ENCODE measurements at regions not wholly inside any gene's neighbourhood (a gene's known extent, or its start where the extent isn't known, plus 50 kb on each side); places are given as distances from the start of the nearest gene placed in this dataset.

GRCh38 chr1:232244426-232244825 is 385.5 kb downstream of the SIPA1L2 start:
- Histone ChIP-seq H3K4me1 (no peaks in the 10 kb centered on the region), H3K36me3 (no peaks in the 10 kb centered on the region), H3K27ac (no peak overlapping the region), H3K4me3 (no peak overlapping the region), H3K9me3 (replicated peaks) (no peaks in the 10 kb centered on the region; the same call in 1 of the 2 replicates), H3K27me3 (peaks cover 3% of the 10 kb centered on the region; the same call in 1 of the 2 replicates)
- no peak for DNase-seq

- no peaks in the 10 kb centered on the region for H3K4me1 ChIP-seq
- no peak overlapping the region for H3K27ac ChIP-seq
- H3K9me3 ChIP-seq (replicated peaks), result no peaks in the 10 kb centered on the region; the same call in 1 of the 2 replicates
- no peaks in the 10 kb centered on the region for H3K36me3 ChIP-seq
- H3K4me3 ChIP-seq, result no peak overlapping the region
- DNase-seq, result no peak
- peaks cover 3% of the 10 kb centered on the region; the same call in 1 of the 2 replicates for H3K27me3 ChIP-seq
Measured at GRCh38 chr1:232239998-232240397, 389.9 kb downstream of the SIPA1L2 start.

DNA sequence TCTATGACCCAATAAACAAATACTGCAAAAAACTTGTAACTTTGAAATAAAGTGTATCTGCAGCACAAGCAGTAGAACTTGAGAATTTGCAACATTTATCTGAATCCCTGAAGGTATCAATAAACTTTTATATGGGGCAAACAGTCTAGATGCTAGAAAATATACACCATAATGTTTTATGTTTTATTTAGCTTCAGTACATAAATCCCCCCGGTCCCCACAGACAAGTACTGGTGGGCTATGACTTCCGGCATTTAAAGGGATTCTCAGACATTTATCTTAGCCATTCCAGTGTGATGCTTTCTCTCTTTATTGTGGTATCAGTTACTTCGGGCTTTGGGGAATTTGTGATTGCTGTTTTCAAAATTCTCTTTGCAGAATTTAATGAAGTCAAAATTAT is 390.4 kb downstream of the SIPA1L2 start:
- H3K9me3 ChIP-seq (replicated peaks), result no peaks in the 10 kb centered on the region; the same call in 1 of the 2 replicates
- no peaks in the 10 kb centered on the region for H3K4me1 ChIP-seq
- no peaks in the 10 kb centered on the region for H3K36me3 ChIP-seq
- peaks cover 3% of the 10 kb centered on the region; the same call in 1 of the 2 replicates for H3K27me3 ChIP-seq
- H3K27ac ChIP-seq, result no peak overlapping the region
- no peak overlapping the region for H3K4me3 ChIP-seq
- no peak for DNase-seq

DNA sequence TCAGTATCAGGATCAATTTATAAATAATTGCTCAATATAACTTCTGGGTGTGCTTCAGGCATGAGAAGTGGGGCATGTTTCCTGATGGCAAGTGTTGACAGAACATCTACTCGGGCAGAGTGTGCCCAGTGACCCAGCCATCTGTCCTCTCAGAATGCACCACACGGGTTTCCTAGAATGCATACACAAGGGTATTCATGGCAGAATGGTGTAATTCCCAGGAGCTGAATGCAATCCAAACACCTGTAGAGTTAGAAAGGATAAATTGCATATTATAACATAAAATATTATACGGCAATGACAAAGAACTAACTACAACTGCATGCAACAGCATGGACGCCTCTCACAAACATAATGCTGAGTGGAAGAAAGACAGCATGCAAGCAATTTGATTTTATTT is 391.9 kb downstream of the SIPA1L2 start:
- Histone ChIP-seq H3K4me3 (no peak overlapping the region), H3K4me1 (no peaks in the 10 kb centered on the region), H3K9me3 (replicated peaks) (no peaks in the 10 kb centered on the region; the same call in 1 of the 2 replicates), H3K27ac (no peak overlapping the region), H3K36me3 (no peaks in the 10 kb centered on the region), H3K27me3 (peaks cover 3% of the 10 kb centered on the region; the same call in 1 of the 2 replicates)
- no peak for DNase-seq

- Histone ChIP-seq H3K9me3 (replicated peaks) (no peaks in the 10 kb centered on the region), H3K27me3 (no peaks in the 10 kb centered on the region; the same call in 1 of the 2 replicates), H3K4me3 (no peak overlapping the region), H3K27ac (no peak overlapping the region), H3K36me3 (no peaks in the 10 kb centered on the region), H3K4me1 (peaks cover 6% of the 10 kb centered on the region)
- peak in 1 of 2 experiments; percentile 9 for DNase-seq
Measured at GRCh38 chr1:232227306-232227705, 402.6 kb downstream of the SIPA1L2 start.

GRCh38 chr1:232226197-232226712 is 403.7 kb downstream of the SIPA1L2 start:
- peak; percentile 41 to 72 for DNase-seq
- Histone ChIP-seq H3K4me1 (peaks cover 6% of the 10 kb centered on the region), H3K4me3 (no peak overlapping the region), H3K36me3 (no peaks in the 10 kb centered on the region), H3K27ac (no peak overlapping the region), H3K9me3 (replicated peaks) (no peaks in the 10 kb centered on the region), H3K27me3 (no peaks in the 10 kb centered on the region; the same call in 1 of the 2 replicates)

DNA sequence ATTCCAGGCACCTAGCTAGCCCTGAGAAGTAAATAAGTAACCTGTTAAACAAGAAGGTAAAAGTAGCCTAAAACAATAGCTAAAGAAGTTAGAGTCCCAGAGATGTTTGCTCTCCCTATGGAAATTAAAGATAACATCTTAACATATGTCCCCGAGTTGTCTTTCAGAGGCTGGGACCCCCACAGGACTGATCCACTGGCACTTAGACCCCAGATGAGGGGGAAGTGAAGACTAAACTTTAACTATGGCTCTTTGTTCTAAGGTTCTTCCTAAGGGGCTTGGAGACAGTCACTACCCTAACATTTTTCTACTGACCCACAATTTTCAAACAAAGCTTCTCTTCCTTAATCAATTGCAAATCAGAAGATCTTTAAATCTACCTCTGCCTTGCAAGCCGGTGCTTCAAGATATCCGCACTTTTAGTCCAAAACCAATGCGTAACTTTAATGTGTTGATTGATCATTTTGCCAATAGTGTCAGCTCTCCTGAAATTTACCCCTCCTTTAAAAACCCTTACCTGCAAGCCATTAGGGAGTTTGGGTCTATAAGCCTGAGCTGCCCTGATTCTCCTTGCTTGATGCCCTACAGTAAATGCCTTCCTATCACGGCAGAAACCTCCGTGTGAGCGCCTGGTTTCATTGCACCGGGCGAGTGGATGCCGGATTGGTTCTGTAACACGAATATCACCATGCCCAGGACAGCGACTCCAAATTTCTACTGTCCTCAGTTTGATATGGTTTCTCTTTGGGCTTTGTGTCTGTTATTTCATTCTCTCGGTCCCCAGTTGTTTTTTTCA is 404.4 kb downstream of the SIPA1L2 start:
- Histone ChIP-seq H3K27ac (no peak overlapping the region), H3K4me1 (peaks cover 6% of the 10 kb centered on the region), H3K36me3 (no peaks in the 10 kb centered on the region), H3K4me3 (no peak overlapping the region), H3K9me3 (replicated peaks) (no peaks in the 10 kb centered on the region), H3K27me3 (no peaks in the 10 kb centered on the region; the same call in 1 of the 2 replicates)
- no peak for DNase-seq

DNA sequence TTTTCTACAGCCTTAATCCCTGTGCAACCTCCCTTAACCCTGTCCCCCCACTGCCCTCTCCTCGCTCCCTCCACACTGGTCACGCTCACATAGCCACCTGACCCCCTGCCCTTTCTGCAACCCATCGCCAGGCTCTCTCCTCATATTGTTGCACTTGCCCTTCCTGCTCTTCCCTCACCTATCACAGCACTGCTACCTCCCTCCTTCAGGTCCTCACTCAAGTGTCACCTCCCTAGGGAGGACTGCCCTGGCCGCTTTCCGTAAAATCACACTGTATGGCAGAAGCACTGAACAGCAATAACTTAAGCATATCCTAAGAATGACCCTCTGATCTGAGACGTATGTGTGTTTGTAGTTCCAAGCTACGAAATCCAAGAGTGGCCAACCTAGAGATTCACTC is 406.0 kb downstream of the SIPA1L2 start:
- Histone ChIP-seq H3K4me1 (peaks cover 6% of the 10 kb centered on the region), H3K27ac (no peak overlapping the region), H3K9me3 (replicated peaks) (no peaks in the 10 kb centered on the region), H3K4me3 (no peak overlapping the region), H3K36me3 (no peaks in the 10 kb centered on the region), H3K27me3 (no peaks in the 10 kb centered on the region; the same call in 1 of the 2 replicates)
- no peak for DNase-seq

- no peak for DNase-seq
- Histone ChIP-seq H3K27me3 (no peaks in the 10 kb centered on the region; the same call in 1 of the 2 replicates), H3K4me3 (no peak overlapping the region), H3K9me3 (replicated peaks) (no peaks in the 10 kb centered on the region), H3K4me1 (peaks cover 6% of the 10 kb centered on the region), H3K36me3 (no peaks in the 10 kb centered on the region), H3K27ac (no peak overlapping the region)
Measured at GRCh38 chr1:232223183-232223708, 406.7 kb downstream of the SIPA1L2 start.

GRCh38 chr1:232222614-232223013 is 407.3 kb downstream of the SIPA1L2 start:
- Histone ChIP-seq H3K36me3 (no peaks in the 10 kb centered on the region), H3K27ac (no peak overlapping the region), H3K27me3 (no peaks in the 10 kb centered on the region), H3K9me3 (replicated peaks) (no peaks in the 10 kb centered on the region), H3K4me1 (peaks cover 6% of the 10 kb centered on the region), H3K4me3 (no peak overlapping the region)
- DNase-seq, result no peak

- Histone ChIP-seq H3K9me3 (replicated peaks) (no peaks in the 10 kb centered on the region), H3K4me3 (no peak overlapping the region), H3K4me1 (no peaks in the 10 kb centered on the region; the same call in 1 of the 2 replicates), H3K36me3 (no peaks in the 10 kb centered on the region), H3K27ac (no peak overlapping the region), H3K27me3 (no peaks in the 10 kb centered on the region)
- no peak for DNase-seq
Measured at GRCh38 chr1:232221802-232222499, 408.0 kb downstream of the SIPA1L2 start.

DNA sequence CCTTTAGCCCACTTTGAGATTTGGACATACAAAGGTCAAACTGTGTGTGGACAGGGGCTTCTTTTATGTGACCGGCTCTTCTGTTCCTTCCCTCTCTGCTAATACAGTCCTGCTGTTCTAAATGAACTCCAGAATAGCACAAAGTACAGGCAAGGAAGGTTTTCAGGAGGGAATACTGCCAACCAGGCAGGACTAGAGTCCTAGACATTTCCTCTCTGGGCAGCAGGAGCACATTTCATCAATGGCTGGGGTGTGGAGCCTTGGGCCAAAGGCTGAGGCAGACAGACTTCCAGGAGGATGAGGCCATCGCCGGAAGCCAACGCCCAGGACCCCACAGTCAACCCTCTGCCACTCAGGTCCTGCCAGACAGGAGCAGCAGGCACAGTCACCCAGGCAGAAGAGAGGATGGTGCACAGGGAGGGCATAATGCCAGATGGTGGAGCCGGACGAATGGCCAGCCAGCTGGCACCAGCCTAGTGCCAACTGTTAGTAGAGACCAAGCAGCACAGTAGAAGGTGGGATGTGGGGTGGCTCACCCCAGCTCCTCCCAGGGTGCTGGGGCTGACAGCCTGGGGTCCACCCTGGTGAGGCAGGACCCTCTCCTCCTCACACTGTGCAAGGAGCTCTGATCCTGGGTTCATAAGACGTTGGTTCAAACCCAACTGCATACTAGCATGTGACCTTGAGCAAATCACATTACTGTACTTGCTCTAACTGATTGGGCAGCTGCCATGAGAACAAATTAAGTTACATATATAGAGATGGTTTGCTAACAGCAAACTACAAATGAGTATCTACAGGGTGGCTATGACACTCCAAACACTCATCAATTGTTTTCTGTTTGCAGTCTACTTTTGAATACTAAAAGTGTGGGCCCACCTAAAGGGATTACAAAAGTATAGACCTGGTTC is 410.7 kb downstream of the SIPA1L2 start:
- Histone ChIP-seq H3K4me3 (no peak overlapping the region), H3K4me1 (no peaks in the 10 kb centered on the region)
- no peak for DNase-seq

GRCh38 chr1:232213928-232214327 is 416.0 kb downstream of the SIPA1L2 start:
- DNase-seq, result no peak
- no peaks in the 10 kb centered on the region for H3K27me3 ChIP-seq
- no peaks in the 10 kb centered on the region for H3K36me3 ChIP-seq
- H3K27ac ChIP-seq, result no peak overlapping the region
- H3K4me1 ChIP-seq, result no peaks in the 10 kb centered on the region
- no peak overlapping the region for H3K4me3 ChIP-seq
- no peaks in the 10 kb centered on the region for H3K9me3 ChIP-seq (replicated peaks)

More for the DNA sequence above, 410.7 kb downstream of the SIPA1L2 start:
- H3K27me3 ChIP-seq, result no peaks in the 10 kb centered on the region
- H3K27ac ChIP-seq, result no peak overlapping the region
- no peaks in the 10 kb centered on the region for H3K9me3 ChIP-seq (replicated peaks)
- no peaks in the 10 kb centered on the region for H3K36me3 ChIP-seq

DNA sequence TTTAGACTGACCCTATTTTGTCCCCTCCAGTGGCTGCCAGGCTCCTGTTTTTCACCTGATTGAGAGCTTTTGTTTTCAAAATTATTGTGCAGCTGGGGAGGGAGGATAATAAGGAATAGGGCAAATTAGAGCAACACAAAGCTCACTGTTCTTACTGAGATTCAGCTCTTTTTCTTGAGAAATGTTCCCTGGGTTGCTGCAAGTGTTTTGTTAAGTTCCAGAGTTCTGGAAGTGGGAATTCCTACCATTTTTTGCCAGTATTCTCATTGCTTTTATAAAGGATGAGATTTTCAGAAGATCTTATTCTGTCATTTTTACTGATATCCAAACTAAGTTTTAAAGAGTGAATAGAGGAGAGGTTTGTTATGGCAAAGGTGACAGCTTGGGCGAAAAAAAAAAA is 417.7 kb downstream of the SIPA1L2 start:
- Histone ChIP-seq H3K4me3 (no peak overlapping the region), H3K36me3 (no peaks in the 10 kb centered on the region), H3K27ac (no peak overlapping the region), H3K9me3 (replicated peaks) (no peaks in the 10 kb centered on the region), H3K27me3 (0 out of 2 replicates have a peak, but pooled peaks cover 4% of the 10 kb centered on the region), H3K4me1 (no peaks in the 10 kb centered on the region)
- no peak for DNase-seq

Data from SJCRH30 (cell line).